Endothelial cell of umbilical vein (primary cell): ENCODE measurements at regions not wholly inside any gene's neighbourhood (a gene's known extent, or its start where the extent isn't known, plus 50 kb on each side); places are given as distances from the start of the nearest gene placed in this dataset.

Source experiments
- BruUV-seq: library from RNA; stranded (reverse); fragments of 400-500 nt; replicated peaks from 2 replicates; lab custom pipeline; 2021; lab: Mats Ljungman, UMichigan
- CTCF ChIA-PET: fragments of 300-600, 350-600 bp; sonication (Branson Sonifier 250); formaldehyde crosslinking; loops from one replicate; lab custom pipeline; 2021; ENCODE audit warnings: antibody characterized with exemption, inconsistent platforms; lab: Charles Lee
- POLR2A ChIA-PET: fragments of 300-600, 350-600 bp; sonication (Branson Sonifier 250); formaldehyde crosslinking; loops from one replicate; lab custom pipeline; 2021; ENCODE audit warnings: antibody characterized with exemption, inconsistent platforms; lab: Charles Lee
- DNase-seq: peaks from one replicate; pipeline ENCODE4 v3.0.0-alpha.2; 2011; ENCODE audit warnings: low read depth, low spot score
- FAIRE-seq: peaks from 2 replicates; lab custom pipeline; 2011; peaks lifted over from hg19 to GRCh38; lab: Jason Lieb, UNC
- H2AFZ ChIP-seq: 2 replicates; pipeline ENCODE4 v1.6.0; 2012; ENCODE audit warnings: low read depth, low read length, control low read depth, inconsistent platforms
- H3K27ac ChIP-seq: 2 replicates; pipeline ENCODE4 v1.5.1; 2011; ENCODE audit warnings: low read depth, mild to moderate bottlenecking, control low read depth, low read length, moderate library complexity; ENCODE audit not compliant: insufficient read depth
- H3K27me3 ChIP-seq, 2 experiments: 2 replicates each; pipeline versions ENCODE4 v1.6.0 to v1.6.1; 2011; ENCODE audit warnings: low read length in 2 of 2, mixed read lengths in 1 of 2; ENCODE audit not compliant: control insufficient read depth in 2 of 2, insufficient read depth in 2 of 2
- H3K36me3 ChIP-seq, 2 experiments: 2 replicates in 1 of 2; 3 replicates in 1 of 2; pipeline ENCODE4 v1.5.1; 2011; ENCODE audit warnings: low read length in 2 of 2, mild to moderate bottlenecking in 1 of 2, moderate library complexity in 1 of 2; ENCODE audit not compliant: control insufficient read depth in 2 of 2, insufficient read depth in 2 of 2; ENCODE audit errors: extremely low read depth in 1 of 2
- H3K4me1 ChIP-seq: 3 replicates; pipeline ENCODE4 v1.5.1; 2011; ENCODE audit warnings: mild to moderate bottlenecking, low read length; ENCODE audit not compliant: control insufficient read depth, insufficient read depth; ENCODE audit errors: extremely low read depth
- H3K4me2 ChIP-seq: 2 replicates; pipeline ENCODE4 v1.6.1; 2011; ENCODE audit warnings: low read length, control low read depth, mixed read lengths; ENCODE audit not compliant: insufficient read depth
- H3K4me3 ChIP-seq, 3 experiments: fragments of 200-600 bp in 1 of 3; sonication (generic), shearing (Covaris generic) in 1 of 3; replicated peaks in 1 of 3; 2 replicates each; pipeline ENCODE4 v1.5.1; 2011 to 2016; ENCODE audit warnings: control low read depth in 3 of 3, low read length in 3 of 3, mild to moderate bottlenecking in 2 of 3, inconsistent platforms in 1 of 3, low read depth in 1 of 3, moderate library complexity in 1 of 3; ENCODE audit not compliant: insufficient read depth in 1 of 3
- H3K79me2 ChIP-seq: 2 replicates; pipeline ENCODE4 v1.6.0; 2012; ENCODE audit warnings: low read length, inconsistent platforms; ENCODE audit not compliant: control insufficient read depth, insufficient read depth
- H3K9ac ChIP-seq: replicated peaks from 2 replicates; pipeline ENCODE3; 2011; ENCODE audit warnings: low read length, control low read depth; ENCODE audit not compliant: insufficient read depth; ENCODE audit errors: extremely low read depth
- H3K9me1 ChIP-seq: replicated peaks from 3 replicates; pipeline ENCODE4 v1.6.0; 2011; ENCODE audit warnings: mild to moderate bottlenecking, low read length; ENCODE audit not compliant: control insufficient read depth, insufficient read depth; ENCODE audit errors: extremely low read depth
- H3K9me3 ChIP-seq: replicated peaks from 2 replicates; pipeline ENCODE4 v1.5.1; 2012; ENCODE audit warnings: low read length, inconsistent platforms; ENCODE audit not compliant: control insufficient read depth, insufficient read depth
- H4K20me1 ChIP-seq: replicated peaks from 2 replicates; pipeline ENCODE3; 2011; ENCODE audit warnings: mild to moderate bottlenecking, low read length; ENCODE audit not compliant: control insufficient read depth, insufficient read depth; ENCODE audit errors: extremely low read depth
- CTCF ChIP-seq, 2 donors: IDR thresholded peaks; 1 replicate in 1 of 2; 2 replicates in 1 of 2; pipeline ENCODE4 v1.5.1; 2011; ENCODE audit warnings: low read length in 2 of 2, mild to moderate bottlenecking in 2 of 2, moderate library complexity in 2 of 2, control low read depth in 1 of 2, inconsistent platforms in 1 of 2, low read depth in 1 of 2; ENCODE audit not compliant: insufficient read depth in 1 of 2; ENCODE audit errors: extremely low read depth in 1 of 2
- EZH2 ChIP-seq: IDR thresholded peaks from 2 replicates; pipeline ENCODE4 v1.6.1; 2012; ENCODE audit warnings: borderline replicate concordance, low read depth, mild to moderate bottlenecking, moderate library complexity, low read length, inconsistent platforms; ENCODE audit not compliant: severe bottlenecking
- FOS ChIP-seq: IDR thresholded peaks from 2 replicates; pipeline ENCODE4 v1.6.1; 2011; ENCODE audit warnings: mild to moderate bottlenecking, low read length, moderate library complexity, borderline replicate concordance; ENCODE audit not compliant: insufficient read depth
- GATA2 ChIP-seq: IDR thresholded peaks from 2 replicates; pipeline ENCODE4 v1.7.0; 2011; ENCODE audit warnings: low read depth, mild to moderate bottlenecking, moderate library complexity, mixed read lengths, low read length; ENCODE audit not compliant: insufficient read length, insufficient read depth
- JUN ChIP-seq: IDR thresholded peaks from 2 replicates; pipeline ENCODE4 v1.6.1; 2011; ENCODE audit warnings: borderline replicate concordance, low read depth; ENCODE audit not compliant: insufficient read length, insufficient read depth
- MAX ChIP-seq: IDR thresholded peaks from 2 replicates; pipeline ENCODE4 v1.6.1; 2011; ENCODE audit not compliant: insufficient read depth, insufficient read length
- MYC ChIP-seq: IDR thresholded peaks from one replicate; pipeline ENCODE4 v1.6.1; 2011; ENCODE audit warnings: mild to moderate bottlenecking, low read depth, low read length
- POLR2A ChIP-seq: IDR thresholded peaks from 2 replicates; pipeline ENCODE4 v1.6.1; 2012; ENCODE audit warnings: low read depth, mild to moderate bottlenecking, control low read depth, low read length
- POLR2AphosphoS5 ChIP-seq: IDR thresholded peaks from 2 replicates; pipeline ENCODE4 v1.6.1; 2012; ENCODE audit warnings: low read depth, mild to moderate bottlenecking, control low read depth, low read length, moderate library complexity; ENCODE audit not compliant: insufficient read depth
- dilution Hi-C: fragments of 300-500 bp; cut with MboI; formaldehyde crosslinking; loops from one replicate; pipeline ENCODE4 v1.15.0; 2019; ENCODE audit warnings: low sequenced_read_pairs; ENCODE audit not compliant: extremely low pct_ligation_motif_present
- intact Hi-C: fragments of 100-400 bp; cut with micrococcal nuclease; formaldehyde crosslinking; loops from one replicate; pipeline ENCODE4 v1.10.0; 2022

- Histone ChIP-seq H2AFZ (no peak overlapping the region), H3K9ac (no peak overlapping the region), H3K27ac (no peak overlapping the region), H3K79me2 (no peaks in the 10 kb centered on the region), H3K36me3 (no peaks in the 10 kb centered on the region), H3K9me1 (no peaks in the 10 kb centered on the region), H4K20me1 (no peaks in the 10 kb centered on the region), H3K4me3 (no peak overlapping the region), H3K4me1 (no peaks in the 10 kb centered on the region), H3K9me3 (no peaks in the 10 kb centered on the region), H3K4me2 (no peak overlapping the region), H3K27me3 (peaks cover 0 to 2% of the 10 kb centered on the region in 2 experiments)
- POLR2A ChIA-PET = no interaction called here
- CTCF ChIA-PET = interaction anchor here (1.9 to 2.2 kb wide), 2 partner anchors 66 to 76 kb away, joined by 5 to 9 read pairs; partner anchors contain the start of gene CPLX2
- no TSS peak for BruUV-seq
- intact Hi-C loops = no loop called here
- TF ChIP-seq POLR2AphosphoS5 = no peak
- no peak for TF ChIP-seq CTCF (IDR thresholded peaks at IDR 0.05; ENCODE audit: extremely low read depth in 1 of 2, insufficient read depth in 1 of 2, low read depth in 1 of 2, low read length in 2 of 2)
- no peak for TF ChIP-seq GATA2
- TF ChIP-seq MAX = no peak
- TF ChIP-seq MYC = no peak
- no peak for TF ChIP-seq JUN
- no peak for TF ChIP-seq POLR2A
- no peak for TF ChIP-seq FOS
- TF ChIP-seq EZH2 = no peak
- dilution Hi-C loops = no loop called here
- FAIRE-seq (no peak), DNase-seq (no peak)
Observed at GRCh38 chr5:175795959-175796358, 75.4 kb upstream of the CPLX2 start.
